HG02970 (cell line): ENCODE measurements at regions not wholly inside any gene's neighbourhood (a gene's known extent, or its start where the extent isn't known, plus 50 kb on each side); places are given as distances from the start of the nearest gene placed in this dataset.
"Not testable (repeated sequence)": the region's sequence is repeated elsewhere in the genome, so short reads cannot be mapped to it uniquely, and the experiment has no call there.

Source experiments
- ATAC-seq: cut with Tn5 transposase; IDR thresholded peaks from one replicate; pipeline ENCODE4 v1.9.1; 2021; ENCODE audit warnings: mild to moderate bottlenecking, moderate library complexity, moderate number of reproducible peaks; ENCODE audit not compliant: unreplicated experiment, low FRiP score

GRCh38 chr5:39689919-39690318 lies 265.1 kb upstream of the DAB2 start:
- ATAC-seq, result no peak

GRCh38 chr5:39687924-39688323 lies 263.1 kb upstream of the DAB2 start:
- ATAC-seq, result not testable (repeated sequence)

GRCh38 chr5:39680213-39680612 lies 255.4 kb upstream of the DAB2 start:
- ATAC-seq, result no peak

GRCh38 chr5:39678534-39678933 lies 253.8 kb upstream of the DAB2 start:
- no peak for ATAC-seq

GRCh38 chr5:39675676-39676075 lies 250.9 kb upstream of the DAB2 start:
- no peak for ATAC-seq

- no peak for ATAC-seq
Measured at GRCh38 chr5:39674209-39675082, 249.7 kb upstream of the DAB2 start.

- ATAC-seq, result no peak
Measured at GRCh38 chr5:39671561-39671961, 246.8 kb upstream of the DAB2 start.

GRCh38 chr5:39670955-39671354 lies 246.2 kb upstream of the DAB2 start:
- no peak for ATAC-seq

- no peak for ATAC-seq
Measured at GRCh38 chr5:39670391-39670790, 245.6 kb upstream of the DAB2 start.

GRCh38 chr5:39668980-39669379 lies 244.2 kb upstream of the DAB2 start:
- no peak for ATAC-seq

- ATAC-seq, result no peak
Measured at GRCh38 chr5:39665328-39665727, 240.5 kb upstream of the DAB2 start.

- ATAC-seq, result no peak
Measured at GRCh38 chr5:39662945-39663344, 238.2 kb upstream of the DAB2 start.

GRCh38 chr5:39661026-39661779 lies 236.4 kb upstream of the DAB2 start:
- ATAC-seq, result no peak

GRCh38 chr5:39660020-39660419 lies 235.2 kb upstream of the DAB2 start:
- ATAC-seq, result no peak

- no peak for ATAC-seq
Measured at GRCh38 chr5:39658866-39659265, 234.1 kb upstream of the DAB2 start.

GRCh38 chr5:39657943-39658342 lies 233.2 kb upstream of the DAB2 start:
- ATAC-seq, result no peak

- no peak for ATAC-seq
Measured at GRCh38 chr5:39656600-39656999, 231.8 kb upstream of the DAB2 start.

- no peak for ATAC-seq
Measured at GRCh38 chr5:39654715-39655114, 229.9 kb upstream of the DAB2 start.

- ATAC-seq, result not testable (repeated sequence)
Measured at GRCh38 chr5:39652481-39652880, 227.7 kb upstream of the DAB2 start.

GRCh38 chr5:39652036-39652435 lies 227.3 kb upstream of the DAB2 start:
- no peak for ATAC-seq

- ATAC-seq, result no peak
Measured at GRCh38 chr5:39650008-39650762, 225.4 kb upstream of the DAB2 start.
